A549 (cell line): ENCODE measurements at regions not wholly inside any gene's neighbourhood (a gene's known extent, or its start where the extent isn't known, plus 50 kb on each side); places are given as distances from the start of the nearest gene placed in this dataset.
A peak's percentile ranks its signal among the peaks of the same experiment; 100 is the strongest.

ENCODE experiments used
- ATAC-seq, 2 experiments: fragments of 200-7000 bp in 1 of 2; fragments of >200 bp in 1 of 2; cut with Nextera tagmentation in 1 of 2; cut with Tn5 transposase in 1 of 2; 3 replicates each; pipeline versions ENCODE4 v1.8.0 to v1.9.1; 2018 to 2020; ENCODE audit warnings: mild to moderate bottlenecking in 1 of 2, moderate library complexity in 1 of 2
- CTCF ChIA-PET: fragments of 300-600 bp; sonication (Branson Sonifier 250); formaldehyde crosslinking; extraction: SDS; loops from one replicate; lab custom pipeline; 2021; ENCODE audit warnings: antibody characterized with exemption, inconsistent platforms; lab: Yijun Ruan, JAX
- POLR2A ChIA-PET: fragments of 350-600 bp; formaldehyde crosslinking; extraction: SDS; loops from one replicate; lab custom pipeline; 2021; ENCODE audit warnings: antibody characterized with exemption, inconsistent platforms; lab: Yijun Ruan, JAX
- DNase-seq, 2 experiments: peaks; one replicate each; pipeline versions ENCODE4 v3.0.0 to v3.0.0-alpha.2; 2011 to 2016; ENCODE audit warnings: low read depth in 1 of 2, low spot score in 1 of 2
- FAIRE-seq: peaks from 2 replicates; lab custom pipeline; 2011; peaks lifted over from hg19 to GRCh38; lab: Jason Lieb, UNC
- H3K27ac ChIP-seq, 2 experiments: fragments of >200 bp; sonication (Bioruptor Twin); formaldehyde crosslinking; 3 replicates each; pipeline ENCODE4 v1.5.1; 2016 to 2017
- H3K4me1 ChIP-seq: fragments of >200 bp; sonication (Bioruptor Twin); formaldehyde crosslinking; 3 replicates; pipeline ENCODE4 v1.6.1; 2016
- H3K4me2 ChIP-seq: fragments of >200 bp; sonication (Bioruptor Twin); formaldehyde crosslinking; 3 replicates; pipeline ENCODE4 v1.6.1; 2016
- H3K4me3 ChIP-seq: fragments of >200 bp; sonication (Bioruptor Twin); formaldehyde crosslinking; 3 replicates; pipeline ENCODE4 v1.5.1; 2016
- H3K9me3 ChIP-seq: fragments of >200 bp; sonication (Bioruptor Twin); formaldehyde crosslinking; 3 replicates; pipeline ENCODE4 v1.6.1; 2016
- CBX2 ChIP-seq: fragments of 200-600 bp; sonication (generic); IDR thresholded peaks from 2 replicates; pipeline ENCODE4 v1.6.1; 2016; ENCODE audit warnings: low read depth, mild to moderate bottlenecking, borderline replicate concordance
- CEBPB ChIP-seq, 2 experiments: fragments of >200 bp in 1 of 2; sonication (Bioruptor Twin) in 1 of 2; formaldehyde crosslinking in 1 of 2; IDR thresholded peaks; 2 replicates each; pipeline ENCODE4 v1.6.1; 2012 to 2016
- CHD2 ChIP-seq: fragments of 150-350 bp; IDR thresholded peaks from 2 replicates; pipeline ENCODE4 v1.6.1; 2014; ENCODE audit warnings: low read length; ENCODE audit not compliant: partially characterized antibody
- EHF ChIP-seq: fragments of 250-450 bp; sonication (Bioruptor Pico); IDR thresholded peaks from 2 replicates; pipeline ENCODE4 v1.5.0; 2020; ENCODE audit warnings: mild to moderate bottlenecking
- EP300 ChIP-seq, 2 experiments: fragments of >200 bp; sonication (Bioruptor Twin); formaldehyde crosslinking; IDR thresholded peaks; 2 replicates in 1 of 2; 3 replicates in 1 of 2; pipeline ENCODE4 v1.6.1; 2016 to 2017
- ESRRA ChIP-seq: fragments of 150-350 bp; IDR thresholded peaks from 2 replicates; pipeline ENCODE4 v1.6.1; 2014; ENCODE audit warnings: mild to moderate bottlenecking, low read length, borderline replicate concordance
- FOSB ChIP-seq: fragments of 250-450 bp; sonication (Bioruptor Pico); IDR thresholded peaks from 2 replicates; pipeline ENCODE4 v1.5.0; 2020; ENCODE audit warnings: mild to moderate bottlenecking, moderate library complexity
- HEYL ChIP-seq: fragments of 250-450 bp; sonication (Bioruptor Pico); IDR thresholded peaks from 2 replicates; pipeline ENCODE4 v1.8.0; 2021; ENCODE audit warnings: mild to moderate bottlenecking, moderate library complexity
- HOXA7 ChIP-seq: fragments of 250-450 bp; sonication (Bioruptor Pico); IDR thresholded peaks from 2 replicates; pipeline ENCODE4 v1.5.0; 2020; ENCODE audit warnings: mild to moderate bottlenecking, moderate library complexity
- HOXB13 ChIP-seq: fragments of 250-450 bp; sonication (Bioruptor Pico); IDR thresholded peaks from 2 replicates; pipeline ENCODE4 v1.5.0; 2020; ENCODE audit warnings: low read depth, mild to moderate bottlenecking, moderate library complexity
- MAZ ChIP-seq: fragments of 150-350 bp; IDR thresholded peaks from 2 replicates; pipeline ENCODE4 v1.6.1; 2014; ENCODE audit warnings: antibody characterized with exemption, low read depth, low read length, borderline replicate concordance
- NR3C1 ChIP-seq: fragments of >200 bp; sonication (Bioruptor Twin); formaldehyde crosslinking; IDR thresholded peaks from 3 replicates; pipeline ENCODE4 v1.6.1; 2017
- PBX3 ChIP-seq: IDR thresholded peaks from 2 replicates; pipeline ENCODE4 v1.6.1; 2012
- POLR2A ChIP-seq: IDR thresholded peaks from 2 replicates; pipeline ENCODE4 v1.6.1; 2012; ENCODE audit warnings: mild to moderate bottlenecking, low read length
- POLR2AphosphoS2 ChIP-seq: conservative IDR thresholded peaks from 2 replicates; pipeline ENCODE4 v1.6.1; 2012; ENCODE audit warnings: low read length, improper control_type of control experiment, inconsistent platforms
- RAD21 ChIP-seq, 2 experiments: fragments of >200 bp in 1 of 2; sonication (Bioruptor Twin) in 1 of 2; formaldehyde crosslinking in 1 of 2; IDR thresholded peaks in 1 of 2; conservative IDR thresholded peaks in 1 of 2; 2 replicates in 1 of 2; 3 replicates in 1 of 2; pipeline ENCODE4 v1.6.1; 2012 to 2018; ENCODE audit warnings: inconsistent platforms in 1 of 2
- RCOR1 ChIP-seq: fragments of 150-350 bp; IDR thresholded peaks from 2 replicates; pipeline ENCODE4 v1.6.1; 2014; ENCODE audit warnings: antibody characterized with exemption, low read length, low read depth
- RFX5 ChIP-seq: fragments of 450-650 bp; IDR thresholded peaks from 2 replicates; pipeline ENCODE4 v1.7.1; 2014; ENCODE audit warnings: antibody characterized with exemption, mild to moderate bottlenecking, moderate library complexity
- SMC3 ChIP-seq: fragments of >200 bp; sonication (Bioruptor Twin); formaldehyde crosslinking; IDR thresholded peaks from 3 replicates; pipeline ENCODE4 v1.6.1; 2018; ENCODE audit warnings: inconsistent platforms
- ZNF302 ChIP-seq: fragments of 250-450 bp; sonication (Bioruptor Pico); IDR thresholded peaks from 2 replicates; pipeline ENCODE4 v1.9.0; 2021; ENCODE audit warnings: inconsistent platforms, mild to moderate bottlenecking, moderate library complexity
- WGBS: methylation state at CpG from one replicate; pipeline ENCODE4 v1.1.6; 2017; ENCODE audit errors: missing lambda C conversion rate; 5-methylcytosine and 5-hydroxymethylcytosine counted together
- TF ChIP-seq, protein P1 (sequence below): fragments of 250-450 bp; sonication (Bioruptor Pico); IDR thresholded peaks from 2 replicates; pipeline ENCODE4 v1.5.0; 2021; ENCODE audit warnings: mild to moderate bottlenecking, moderate library complexity, borderline replicate concordance
- TF ChIP-seq, protein P2 (sequence below): fragments of >200 bp; sonication (Bioruptor Twin); formaldehyde crosslinking; IDR thresholded peaks from 3 replicates; pipeline ENCODE4 v1.5.1; 2016

- no peaks in the 10 kb centered on the region for H3K9me3 ChIP-seq
- no peak for FAIRE-seq
- WGBS: 0% methylated on average over 3 of the region's 3 CpGs
- ChIA-PET POLR2A (no interaction called here), CTCF (interaction anchor here (1.0 to 1.3 kb wide), 2 partner anchors 12 to 382 kb away, joined by 3 to 5 read pairs; no protein-coding TSS in a partner anchor)
- H3K4me1 ChIP-seq: no peaks in the 10 kb centered on the region
- no peak for DNase-seq
- TF ChIP-seq, protein P1, sequence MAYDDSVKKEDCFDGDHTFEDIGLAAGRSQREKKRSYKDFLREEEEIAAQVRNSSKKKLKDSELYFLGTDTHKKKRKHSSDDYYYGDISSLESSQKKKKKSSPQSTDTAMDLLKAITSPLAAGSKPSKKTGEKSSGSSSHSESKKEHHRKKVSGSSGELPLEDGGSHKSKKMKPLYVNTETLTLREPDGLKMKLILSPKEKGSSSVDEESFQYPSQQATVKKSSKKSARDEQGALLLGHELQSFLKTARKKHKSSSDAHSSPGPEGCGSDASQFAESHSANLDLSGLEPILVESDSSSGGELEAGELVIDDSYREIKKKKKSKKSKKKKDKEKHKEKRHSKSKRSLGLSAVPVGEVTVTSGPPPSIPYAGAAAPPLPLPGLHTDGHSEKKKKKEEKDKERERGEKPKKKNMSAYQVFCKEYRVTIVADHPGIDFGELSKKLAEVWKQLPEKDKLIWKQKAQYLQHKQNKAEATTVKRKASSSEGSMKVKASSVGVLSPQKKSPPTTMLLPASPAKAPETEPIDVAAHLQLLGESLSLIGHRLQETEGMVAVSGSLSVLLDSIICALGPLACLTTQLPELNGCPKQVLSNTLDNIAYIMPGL (CRISPR knock-in tag): no peak
- no peak for TF ChIP-seq ZNF302 (CRISPR knock-in tag)
- TF ChIP-seq CBX2: no peak
- H3K27ac ChIP-seq: no peak overlapping the region
- no peak overlapping the region for H3K4me3 ChIP-seq
- H3K4me2 ChIP-seq: no peak overlapping the region
- ATAC-seq: no peak
These were observed 717.6 kb upstream of the TENM3 start for GRCh38 chr4:181525634-181526033.

- FAIRE-seq: no peak
- H3K4me3 ChIP-seq: no peak overlapping the region
- DNase-seq: peak; percentile 2 to 55
- H3K4me1 ChIP-seq: no peaks in the 10 kb centered on the region
- WGBS: 0% methylated on average over 4 of the region's 4 CpGs
- ATAC-seq: peak; percentile 85 to 91
- TF ChIP-seq, protein P2, sequence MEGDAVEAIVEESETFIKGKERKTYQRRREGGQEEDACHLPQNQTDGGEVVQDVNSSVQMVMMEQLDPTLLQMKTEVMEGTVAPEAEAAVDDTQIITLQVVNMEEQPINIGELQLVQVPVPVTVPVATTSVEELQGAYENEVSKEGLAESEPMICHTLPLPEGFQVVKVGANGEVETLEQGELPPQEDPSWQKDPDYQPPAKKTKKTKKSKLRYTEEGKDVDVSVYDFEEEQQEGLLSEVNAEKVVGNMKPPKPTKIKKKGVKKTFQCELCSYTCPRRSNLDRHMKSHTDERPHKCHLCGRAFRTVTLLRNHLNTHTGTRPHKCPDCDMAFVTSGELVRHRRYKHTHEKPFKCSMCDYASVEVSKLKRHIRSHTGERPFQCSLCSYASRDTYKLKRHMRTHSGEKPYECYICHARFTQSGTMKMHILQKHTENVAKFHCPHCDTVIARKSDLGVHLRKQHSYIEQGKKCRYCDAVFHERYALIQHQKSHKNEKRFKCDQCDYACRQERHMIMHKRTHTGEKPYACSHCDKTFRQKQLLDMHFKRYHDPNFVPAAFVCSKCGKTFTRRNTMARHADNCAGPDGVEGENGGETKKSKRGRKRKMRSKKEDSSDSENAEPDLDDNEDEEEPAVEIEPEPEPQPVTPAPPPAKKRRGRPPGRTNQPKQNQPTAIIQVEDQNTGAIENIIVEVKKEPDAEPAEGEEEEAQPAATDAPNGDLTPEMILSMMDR: peak; percentile 64
- no peak for TF ChIP-seq EP300 (IDR thresholded peaks at IDR 0.05)
- no peak for TF ChIP-seq HOXB13
- no peak for TF ChIP-seq NR3C1
- TF ChIP-seq, protein P1 (CRISPR knock-in tag): no peak
- TF ChIP-seq CHD2: no peak
- no peak for TF ChIP-seq ESRRA
- TF ChIP-seq RFX5: no peak
- no peak for TF ChIP-seq RCOR1
- peak; percentile 76 to 87 for TF ChIP-seq RAD21 (conservative IDR thresholded peaks at IDR 0.05 in 1 of 2, IDR thresholded peaks at IDR 0.05 in 1 of 2)
- TF ChIP-seq FOSB (CRISPR knock-in tag): no peak
- TF ChIP-seq SMC3: peak; percentile 58
- no peak for TF ChIP-seq CEBPB (IDR thresholded peaks at IDR 0.05)
- POLR2A ChIA-PET: no interaction called here
- H3K9me3 ChIP-seq: no peaks in the 10 kb centered on the region
- no peak overlapping the region for H3K4me2 ChIP-seq
- no peak overlapping the region for H3K27ac ChIP-seq
- CTCF ChIA-PET: interaction anchor here (0.7 to 2.1 kb wide), 18 partner anchors 9 to 1397 kb away, joined by 3 to 34 read pairs (median 4); no protein-coding TSS in a partner anchor
These were observed 714.5 kb upstream of the TENM3 start for GRCh38 chr4:181528570-181529184.

- H3K27ac ChIP-seq: no peak overlapping the region
- ChIA-PET POLR2A (no interaction called here), CTCF (interaction anchor here (0.7 to 2.1 kb wide), 8 partner anchors 10 to 865 kb away, joined by 3 to 34 read pairs (median 9); no protein-coding TSS in a partner anchor)
- WGBS: 6% methylated on average over 4 of the region's 4 CpGs
- ATAC-seq (no peak), DNase-seq (no peak), FAIRE-seq (no peak)
- H3K4me3 ChIP-seq: no peak overlapping the region
- H3K9me3 ChIP-seq: no peaks in the 10 kb centered on the region
- H3K4me1 ChIP-seq: no peaks in the 10 kb centered on the region
- TF ChIP-seq PBX3 (no peak), EHF (CRISPR knock-in tag) (no peak), MAZ (no peak), ESRRA (no peak), POLR2A (no peak), POLR2AphosphoS2 (no peak), EP300 (IDR thresholded peaks at IDR 0.05) (no peak), HEYL (no peak), HOXA7 (CRISPR knock-in tag) (no peak)
- no peak overlapping the region for H3K4me2 ChIP-seq
These were observed 713.7 kb upstream of the TENM3 start for GRCh38 chr4:181529537-181529936.
